ENCODE measurements at regions not wholly inside any gene's neighbourhood (a gene's known extent, or its start where the extent isn't known, plus 50 kb on each side); places are given as distances from the start of the nearest gene placed in this dataset.

DNA sequence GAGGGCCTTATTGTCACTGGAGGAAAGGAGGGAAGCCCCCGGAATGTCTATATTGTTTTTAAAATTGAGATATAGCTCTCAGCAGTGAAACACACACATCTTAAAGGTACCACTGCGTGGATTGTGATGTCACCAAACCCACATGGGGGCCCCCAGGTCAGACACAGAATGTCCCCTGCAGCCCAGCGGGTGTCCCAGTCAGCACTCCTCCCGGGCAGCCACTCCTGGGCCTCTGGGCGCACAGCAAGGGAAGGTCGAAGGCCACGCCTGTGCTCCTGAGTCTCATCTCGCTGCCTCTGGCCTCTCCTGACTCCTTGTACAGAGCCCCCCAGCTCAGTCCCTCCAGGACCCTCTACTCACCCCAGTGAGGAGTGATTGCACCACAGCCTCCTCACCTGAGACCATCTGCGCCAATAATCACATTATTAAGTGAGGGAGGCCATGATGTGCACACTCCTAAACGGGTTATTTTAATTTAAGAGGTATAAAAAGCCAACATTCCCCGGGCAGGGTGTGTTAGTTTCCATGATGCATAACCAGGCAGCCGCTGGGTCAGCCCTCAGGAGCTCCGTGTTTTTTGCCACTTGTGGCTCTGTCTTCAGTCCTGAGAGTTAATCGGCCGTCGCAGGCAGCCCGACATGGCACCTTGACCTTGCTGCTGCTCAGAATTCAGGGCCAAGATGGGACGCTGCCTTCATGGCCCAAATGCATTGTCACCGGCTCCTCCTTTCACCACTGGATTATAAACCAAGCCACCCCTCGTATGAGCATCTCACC lies 1089.3 kb downstream of the BRD1 start:
- TF ChIP-seq, protein P1, sequence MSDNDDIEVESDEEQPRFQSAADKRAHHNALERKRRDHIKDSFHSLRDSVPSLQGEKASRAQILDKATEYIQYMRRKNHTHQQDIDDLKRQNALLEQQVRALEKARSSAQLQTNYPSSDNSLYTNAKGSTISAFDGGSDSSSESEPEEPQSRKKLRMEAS (IDR thresholded peaks at IDR 0.05): no peak
- TF ChIP-seq CBX3 (IDR thresholded peaks at IDR 0.05; ENCODE audit: low read depth): no peak
- no peak for TF ChIP-seq TCF7L2 (IDR thresholded peaks at IDR 0.05; ENCODE audit: borderline replicate concordance, extremely low read depth, insufficient read depth, insufficient read length)
- no peak for TF ChIP-seq YY1 (IDR thresholded peaks at IDR 0.05; ENCODE audit: extremely low read depth, insufficient replicate concordance, low read depth, low read length)
- no peak for TF ChIP-seq EZH2phosphoT487 (IDR thresholded peaks at IDR 0.05; ENCODE audit: borderline replicate concordance)
- no peak for TF ChIP-seq ZFX (IDR thresholded peaks at IDR 0.05)
- TF ChIP-seq, protein P2, sequence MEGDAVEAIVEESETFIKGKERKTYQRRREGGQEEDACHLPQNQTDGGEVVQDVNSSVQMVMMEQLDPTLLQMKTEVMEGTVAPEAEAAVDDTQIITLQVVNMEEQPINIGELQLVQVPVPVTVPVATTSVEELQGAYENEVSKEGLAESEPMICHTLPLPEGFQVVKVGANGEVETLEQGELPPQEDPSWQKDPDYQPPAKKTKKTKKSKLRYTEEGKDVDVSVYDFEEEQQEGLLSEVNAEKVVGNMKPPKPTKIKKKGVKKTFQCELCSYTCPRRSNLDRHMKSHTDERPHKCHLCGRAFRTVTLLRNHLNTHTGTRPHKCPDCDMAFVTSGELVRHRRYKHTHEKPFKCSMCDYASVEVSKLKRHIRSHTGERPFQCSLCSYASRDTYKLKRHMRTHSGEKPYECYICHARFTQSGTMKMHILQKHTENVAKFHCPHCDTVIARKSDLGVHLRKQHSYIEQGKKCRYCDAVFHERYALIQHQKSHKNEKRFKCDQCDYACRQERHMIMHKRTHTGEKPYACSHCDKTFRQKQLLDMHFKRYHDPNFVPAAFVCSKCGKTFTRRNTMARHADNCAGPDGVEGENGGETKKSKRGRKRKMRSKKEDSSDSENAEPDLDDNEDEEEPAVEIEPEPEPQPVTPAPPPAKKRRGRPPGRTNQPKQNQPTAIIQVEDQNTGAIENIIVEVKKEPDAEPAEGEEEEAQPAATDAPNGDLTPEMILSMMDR (IDR thresholded peaks at IDR 0.05 in 2 of 3, conservative IDR thresholded peaks at IDR 0.05 in 1 of 3; ENCODE audit: borderline replicate concordance in 1 of 3, insufficient read depth in 1 of 3, low read depth in 2 of 3, low read length in 2 of 3): no peak
- no peak for TF ChIP-seq EZH2 (IDR thresholded peaks at IDR 0.05)
- TF ChIP-seq POLR2A (IDR thresholded peaks at IDR 0.05; ENCODE audit: borderline replicate concordance, extremely low read depth, insufficient read depth, insufficient read length): no peak
- TF ChIP-seq POLR2AphosphoS5 (IDR thresholded peaks at IDR 0.05; ENCODE audit: low read depth, low read length): no peak
- no peak for TF ChIP-seq FOSL1 (IDR thresholded peaks at IDR 0.05; ENCODE audit: low read depth)
- TF ChIP-seq, protein P3, sequence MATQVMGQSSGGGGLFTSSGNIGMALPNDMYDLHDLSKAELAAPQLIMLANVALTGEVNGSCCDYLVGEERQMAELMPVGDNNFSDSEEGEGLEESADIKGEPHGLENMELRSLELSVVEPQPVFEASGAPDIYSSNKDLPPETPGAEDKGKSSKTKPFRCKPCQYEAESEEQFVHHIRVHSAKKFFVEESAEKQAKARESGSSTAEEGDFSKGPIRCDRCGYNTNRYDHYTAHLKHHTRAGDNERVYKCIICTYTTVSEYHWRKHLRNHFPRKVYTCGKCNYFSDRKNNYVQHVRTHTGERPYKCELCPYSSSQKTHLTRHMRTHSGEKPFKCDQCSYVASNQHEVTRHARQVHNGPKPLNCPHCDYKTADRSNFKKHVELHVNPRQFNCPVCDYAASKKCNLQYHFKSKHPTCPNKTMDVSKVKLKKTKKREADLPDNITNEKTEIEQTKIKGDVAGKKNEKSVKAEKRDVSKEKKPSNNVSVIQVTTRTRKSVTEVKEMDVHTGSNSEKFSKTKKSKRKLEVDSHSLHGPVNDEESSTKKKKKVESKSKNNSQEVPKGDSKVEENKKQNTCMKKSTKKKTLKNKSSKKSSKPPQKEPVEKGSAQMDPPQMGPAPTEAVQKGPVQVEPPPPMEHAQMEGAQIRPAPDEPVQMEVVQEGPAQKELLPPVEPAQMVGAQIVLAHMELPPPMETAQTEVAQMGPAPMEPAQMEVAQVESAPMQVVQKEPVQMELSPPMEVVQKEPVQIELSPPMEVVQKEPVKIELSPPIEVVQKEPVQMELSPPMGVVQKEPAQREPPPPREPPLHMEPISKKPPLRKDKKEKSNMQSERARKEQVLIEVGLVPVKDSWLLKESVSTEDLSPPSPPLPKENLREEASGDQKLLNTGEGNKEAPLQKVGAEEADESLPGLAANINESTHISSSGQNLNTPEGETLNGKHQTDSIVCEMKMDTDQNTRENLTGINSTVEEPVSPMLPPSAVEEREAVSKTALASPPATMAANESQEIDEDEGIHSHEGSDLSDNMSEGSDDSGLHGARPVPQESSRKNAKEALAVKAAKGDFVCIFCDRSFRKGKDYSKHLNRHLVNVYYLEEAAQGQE (IDR thresholded peaks at IDR 0.05; ENCODE audit: low read depth): no peak
- no peak for TF ChIP-seq SP1 (IDR thresholded peaks at IDR 0.05; ENCODE audit: low read depth)
